Natural killer cell (primary cell): ENCODE measurements at regions not wholly inside any gene's neighbourhood (a gene's known extent, or its start where the extent isn't known, plus 50 kb on each side); places are given as distances from the start of the nearest gene placed in this dataset.

Experiments
- ATAC-seq, 3 donors: fragments of 150-1000 bp in 2 of 3; fragments of 200-7000 bp in 1 of 3; cut with Tn5 transposase; 1 replicate in 1 of 3; 2 replicates in 2 of 3; pipeline ENCODE4 v1.10.0; 2021; ENCODE audit warnings: mild to moderate bottlenecking in 2 of 3, moderate library complexity in 2 of 3
- DNase-seq, 2 donors: peaks; one replicate each; pipeline versions ENCODE4 v3.0.0 to v3.0.0-alpha.2; 2013 to 2021; ENCODE audit warnings: mixed read lengths in 1 of 2
- H3K27ac ChIP-seq: one replicate; pipeline ENCODE4 v1.5.1; 2013; ENCODE audit warnings: mild to moderate bottlenecking, low read length
- H3K27me3 ChIP-seq: one replicate; pipeline ENCODE4 v1.6.1; 2013; ENCODE audit warnings: low read length; ENCODE audit not compliant: control insufficient read depth, insufficient read depth
- H3K36me3 ChIP-seq: one replicate; pipeline ENCODE4 v1.6.1; 2013; ENCODE audit warnings: low read length; ENCODE audit not compliant: control insufficient read depth, insufficient read depth
- H3K4me1 ChIP-seq: one replicate; pipeline ENCODE4 v1.6.1; 2013; ENCODE audit warnings: low read length; ENCODE audit not compliant: control insufficient read depth, insufficient read depth
- H3K4me3 ChIP-seq: one replicate; pipeline ENCODE4 v1.5.1; 2013; ENCODE audit warnings: low read length
- H3K9me3 ChIP-seq: one replicate; pipeline ENCODE4 v1.6.1; 2013; ENCODE audit warnings: low read length; ENCODE audit not compliant: control insufficient read depth, insufficient read depth
- H3K27ac Mint-ChIP-seq, 2 donors: one replicate each; pipeline ENCODE4 v1.8.0; 2022; ENCODE audit warnings: mild to moderate bottlenecking in 2 of 2, mixed read lengths in 2 of 2, moderate library complexity in 1 of 2
- H3K27me3 Mint-ChIP-seq, 2 donors: one replicate each; pipeline ENCODE4 v1.8.0; 2022; ENCODE audit warnings: low read depth in 2 of 2, mixed read lengths in 2 of 2
- H3K36me3 Mint-ChIP-seq: one replicate; pipeline ENCODE4 v1.8.0; 2022; ENCODE audit warnings: mixed read lengths
- H3K4me1 Mint-ChIP-seq, 2 donors: one replicate each; pipeline ENCODE4 v1.8.0; 2022; ENCODE audit warnings: mixed read lengths in 2 of 2
- H3K4me3 Mint-ChIP-seq: one replicate; pipeline ENCODE4 v1.8.0; 2022; ENCODE audit warnings: mild to moderate bottlenecking, moderate library complexity, mixed read lengths
- H3K9me3 Mint-ChIP-seq, 2 donors: one replicate each; pipeline ENCODE4 v1.8.0; 2022; ENCODE audit warnings: mixed read lengths in 2 of 2
- whole genome bisulfite sequencing: methylation state at CpG from one replicate; pipeline ENCODE4 v1.1.7; 2013; ENCODE audit warnings: missing lambda C conversion rate; ENCODE audit not compliant: insufficient coverage; 5-methylcytosine and 5-hydroxymethylcytosine counted together
- intact Hi-C: fragments of 100-400 bp; cut with micrococcal nuclease; formaldehyde crosslinking; loops from one replicate; pipeline ENCODE4 v1.14.2; 2022
- TF ChIP-seq, protein P1 (sequence below): fragments of 200-600 bp; IDR thresholded peaks from one replicate; pipeline ENCODE4 v1.8.0; 2022; ENCODE audit warnings: antibody characterized with exemption

DNA sequence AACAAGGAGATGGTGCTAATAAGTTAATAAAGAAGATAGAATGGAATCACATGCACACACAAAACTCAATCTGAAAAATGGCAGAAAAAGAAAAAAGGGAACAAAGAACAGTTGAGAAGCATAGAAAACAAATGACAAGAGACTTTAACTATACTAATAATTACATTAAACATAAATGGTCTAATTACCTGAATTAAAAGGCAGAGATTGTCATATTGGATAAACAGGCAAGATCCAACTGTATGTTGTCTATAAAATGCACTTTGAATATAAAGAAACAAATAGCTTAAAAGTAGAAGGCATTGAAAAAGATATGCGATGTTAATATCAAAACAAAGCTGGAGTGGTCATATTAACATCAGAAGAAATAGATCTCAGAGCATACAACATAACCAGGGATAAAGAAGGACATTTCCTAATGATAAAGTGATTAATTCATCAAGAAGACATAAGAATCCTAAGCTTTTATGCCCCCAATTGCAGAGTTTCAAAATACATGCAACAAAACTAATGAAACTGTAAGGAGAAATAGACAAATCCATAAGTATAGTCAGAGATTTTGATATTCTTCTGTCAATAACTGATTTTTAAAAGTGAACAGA is 293.5 kb downstream of the PTPRU start:
- ATAC-seq (no peak), DNase-seq (no peak)
- Mint-ChIP-seq H3K27ac (no peak overlapping the region), H3K36me3 (no peaks in the 10 kb centered on the region), H3K4me1 (no peaks in the 10 kb centered on the region), H3K4me3 (no peak overlapping the region), H3K27me3 (peaks cover 10 to 35% of the 10 kb centered on the region in 2 donors), H3K9me3 (peaks cover 5% of the 10 kb centered on the region in 2 donors)
- Histone ChIP-seq H3K9me3 (peaks cover 9% of the 10 kb centered on the region), H3K4me3 (no peak overlapping the region), H3K4me1 (no peaks in the 10 kb centered on the region), H3K27me3 (peaks cover 2% of the 10 kb centered on the region), H3K27ac (no peak overlapping the region), H3K36me3 (no peaks in the 10 kb centered on the region)
- 86% methylated on average over 1 of the region's 1 CpG for WGBS
- intact Hi-C loops, result no loop called here
- TF ChIP-seq, protein P1, sequence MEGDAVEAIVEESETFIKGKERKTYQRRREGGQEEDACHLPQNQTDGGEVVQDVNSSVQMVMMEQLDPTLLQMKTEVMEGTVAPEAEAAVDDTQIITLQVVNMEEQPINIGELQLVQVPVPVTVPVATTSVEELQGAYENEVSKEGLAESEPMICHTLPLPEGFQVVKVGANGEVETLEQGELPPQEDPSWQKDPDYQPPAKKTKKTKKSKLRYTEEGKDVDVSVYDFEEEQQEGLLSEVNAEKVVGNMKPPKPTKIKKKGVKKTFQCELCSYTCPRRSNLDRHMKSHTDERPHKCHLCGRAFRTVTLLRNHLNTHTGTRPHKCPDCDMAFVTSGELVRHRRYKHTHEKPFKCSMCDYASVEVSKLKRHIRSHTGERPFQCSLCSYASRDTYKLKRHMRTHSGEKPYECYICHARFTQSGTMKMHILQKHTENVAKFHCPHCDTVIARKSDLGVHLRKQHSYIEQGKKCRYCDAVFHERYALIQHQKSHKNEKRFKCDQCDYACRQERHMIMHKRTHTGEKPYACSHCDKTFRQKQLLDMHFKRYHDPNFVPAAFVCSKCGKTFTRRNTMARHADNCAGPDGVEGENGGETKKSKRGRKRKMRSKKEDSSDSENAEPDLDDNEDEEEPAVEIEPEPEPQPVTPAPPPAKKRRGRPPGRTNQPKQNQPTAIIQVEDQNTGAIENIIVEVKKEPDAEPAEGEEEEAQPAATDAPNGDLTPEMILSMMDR, result no peak

DNA sequence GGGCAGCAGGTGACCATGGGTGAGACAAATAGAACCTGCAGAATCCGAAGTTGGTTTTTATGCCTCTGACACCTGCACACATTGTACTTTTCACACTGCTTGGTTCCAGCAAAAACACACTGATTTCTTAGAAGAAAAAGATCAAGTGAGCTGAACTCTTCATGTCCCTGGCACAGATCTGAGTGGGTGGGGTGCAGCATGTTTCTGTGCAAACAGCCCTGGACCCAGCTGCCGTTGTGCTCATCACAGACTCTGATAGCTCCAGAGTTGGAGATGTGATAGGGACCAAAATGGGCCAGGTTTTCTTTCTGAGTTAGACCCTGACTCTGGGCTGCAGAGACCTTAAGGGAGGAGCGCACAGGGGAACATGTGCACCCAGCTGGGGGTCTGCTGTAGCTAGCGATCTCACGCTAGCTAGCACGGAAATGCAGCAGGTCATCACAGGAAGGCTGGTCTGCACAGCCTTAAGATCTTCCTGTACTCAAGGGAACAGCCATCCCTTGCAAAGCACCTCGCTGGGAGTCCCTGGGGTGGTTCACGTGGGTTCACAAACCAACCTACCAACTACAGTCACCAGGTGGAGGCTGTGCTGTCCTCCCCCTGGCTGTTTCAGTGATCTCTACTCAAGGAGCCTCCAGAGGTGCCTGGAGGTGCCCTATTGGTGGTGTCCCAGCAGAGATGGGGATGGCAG is 291.1 kb downstream of the PTPRU start:
- Histone ChIP-seq H3K27ac (no peak overlapping the region), H3K36me3 (no peaks in the 10 kb centered on the region), H3K9me3 (peaks cover 9% of the 10 kb centered on the region), H3K4me1 (no peaks in the 10 kb centered on the region), H3K4me3 (no peak overlapping the region), H3K27me3 (peaks cover 2% of the 10 kb centered on the region)
- no peaks in the 10 kb centered on the region for H3K36me3 Mint-ChIP-seq
- TF ChIP-seq, protein P1, result no peak
- peaks cover 10 to 34% of the 10 kb centered on the region in 2 donors for H3K27me3 Mint-ChIP-seq
- 72% methylated on average over 8 of the region's 8 CpGs for WGBS
- no peak overlapping the region for H3K27ac Mint-ChIP-seq
- peak in 1 of 2 donors; percentile 0 for DNase-seq
- no peak for ATAC-seq
- H3K4me3 Mint-ChIP-seq, result no peak overlapping the region
- no peaks in the 10 kb centered on the region for H3K4me1 Mint-ChIP-seq
- intact Hi-C loops, result no loop called here
- peaks cover 5% of the 10 kb centered on the region in 2 donors for H3K9me3 Mint-ChIP-seq

DNA sequence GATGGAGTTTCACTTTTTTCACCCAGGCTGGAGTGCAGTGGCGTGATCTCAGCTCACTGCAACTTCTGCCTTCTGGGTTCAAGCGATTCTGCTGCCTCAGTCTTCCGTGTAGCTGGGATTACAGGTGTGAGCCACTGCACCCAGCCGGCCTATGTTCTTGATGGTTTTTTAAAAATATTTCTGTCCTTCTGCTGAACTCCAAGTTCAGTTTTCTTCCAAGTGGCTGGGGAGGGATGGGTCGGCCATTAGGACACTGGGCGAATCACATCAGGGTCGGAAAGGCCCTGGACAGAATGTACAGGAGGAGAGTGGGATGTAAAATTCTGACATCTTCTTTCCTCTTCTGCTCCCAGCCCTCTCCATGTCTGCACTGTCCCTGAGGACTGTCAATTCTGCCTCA is 289.6 kb downstream of the PTPRU start:
- H3K9me3 Mint-ChIP-seq, result peaks cover 5% of the 10 kb centered on the region in 2 donors
- Histone ChIP-seq H3K4me3 (no peak overlapping the region), H3K27me3 (peaks cover 2% of the 10 kb centered on the region), H3K4me1 (no peaks in the 10 kb centered on the region), H3K27ac (no peak overlapping the region), H3K9me3 (peaks cover 9% of the 10 kb centered on the region), H3K36me3 (no peaks in the 10 kb centered on the region)
- intact Hi-C loops, result no loop called here
- WGBS, result 84% methylated on average over 7 of the region's 7 CpGs
- DNase-seq, result peak in 1 of 2 donors; percentile 1
- TF ChIP-seq, protein P1, result no peak
- no peak overlapping the region for H3K27ac Mint-ChIP-seq
- no peaks in the 10 kb centered on the region for H3K36me3 Mint-ChIP-seq
- H3K4me1 Mint-ChIP-seq, result no peaks in the 10 kb centered on the region
- no peak overlapping the region for H3K4me3 Mint-ChIP-seq
- ATAC-seq, result no peak
- peaks cover 10 to 34% of the 10 kb centered on the region in 2 donors for H3K27me3 Mint-ChIP-seq
